ENCODE measurements at regions not wholly inside any gene's neighbourhood (a gene's known extent, or its start where the extent isn't known, plus 50 kb on each side); places are given as distances from the start of the nearest gene placed in this dataset.
"Not testable (repeated sequence)": the region's sequence is repeated elsewhere in the genome, so short reads cannot be mapped to it uniquely, and the experiment has no call there.

GRCh38 chr1:91207691-91208090, 185.9 kb upstream of the ZNF644 start:
- not testable (repeated sequence) for H3K4me1 ChIP-seq (ENCODE audit: control insufficient read depth, insufficient read depth, low read length, unreplicated experiment); H3K79me2 ChIP-seq (ENCODE audit: control insufficient read depth, insufficient read depth, low read length, unreplicated experiment); H3K27ac ChIP-seq (ENCODE audit: low read depth, low read length); H3K27me3 ChIP-seq (ENCODE audit: insufficient read depth, low read length); H3K36me3 ChIP-seq (ENCODE audit: insufficient read depth, low read length); H2AFZ ChIP-seq (ENCODE audit: low read length, unreplicated experiment); H3K4me3 ChIP-seq (ENCODE audit: low read depth, low read length)

DNA sequence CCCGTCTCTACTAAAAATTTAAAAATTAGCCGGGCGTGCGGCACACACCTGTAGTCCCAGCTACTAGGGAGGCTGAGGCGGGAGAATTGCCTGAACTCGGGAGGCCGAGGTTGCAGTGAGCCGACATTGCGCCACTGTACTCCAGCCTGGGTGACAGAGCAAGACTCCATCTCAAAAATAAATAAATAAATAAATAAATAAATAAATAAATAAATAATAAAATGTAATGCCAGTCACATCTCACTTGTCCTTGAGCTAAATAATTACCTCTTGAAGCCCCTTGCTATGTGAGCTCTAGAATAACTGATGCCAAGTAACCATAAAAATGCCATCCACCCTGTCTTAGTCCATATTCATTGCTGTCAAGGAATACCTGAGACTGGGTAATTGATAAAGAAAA, 182.3 kb upstream of the ZNF644 start:
- H2AFZ ChIP-seq (ENCODE audit: low read length, unreplicated experiment); H3K4me3 ChIP-seq (ENCODE audit: low read depth, low read length); H3K4me1 ChIP-seq (ENCODE audit: control insufficient read depth, insufficient read depth, low read length, unreplicated experiment); H3K27ac ChIP-seq (ENCODE audit: low read depth, low read length); H3K79me2 ChIP-seq (ENCODE audit: control insufficient read depth, insufficient read depth, low read length, unreplicated experiment); H3K36me3 ChIP-seq (ENCODE audit: insufficient read depth, low read length): not testable (repeated sequence)
- peaks cover 16% of the 10 kb centered on the region for H3K27me3 ChIP-seq (ENCODE audit: insufficient read depth, low read length)

- no peaks in the 10 kb centered on the region for H3K4me1 ChIP-seq (ENCODE audit: control insufficient read depth, insufficient read depth, low read length, unreplicated experiment)
- H3K79me2 ChIP-seq (ENCODE audit: control insufficient read depth, insufficient read depth, low read length, unreplicated experiment), result no peaks in the 10 kb centered on the region
- peaks cover 31% of the 10 kb centered on the region for H3K27me3 ChIP-seq (ENCODE audit: insufficient read depth, low read length)
These were observed 179.9 kb upstream of the ZNF644 start for GRCh38 chr1:91201694-91202093.

GRCh38 chr1:91201176-91201575, 179.3 kb upstream of the ZNF644 start:
- H3K4me3 ChIP-seq (ENCODE audit: low read depth, low read length), result no peak overlapping the region
- H2AFZ ChIP-seq (ENCODE audit: low read length, unreplicated experiment), result no peak overlapping the region
- no peak overlapping the region for H3K27ac ChIP-seq (ENCODE audit: low read depth, low read length)
- no peaks in the 10 kb centered on the region for H3K36me3 ChIP-seq (ENCODE audit: insufficient read depth, low read length)
- H3K79me2 ChIP-seq (ENCODE audit: control insufficient read depth, insufficient read depth, low read length, unreplicated experiment), result no peaks in the 10 kb centered on the region
- peaks cover 36% of the 10 kb centered on the region for H3K27me3 ChIP-seq (ENCODE audit: insufficient read depth, low read length)
- no peaks in the 10 kb centered on the region for H3K4me1 ChIP-seq (ENCODE audit: control insufficient read depth, insufficient read depth, low read length, unreplicated experiment)

More at GRCh38 chr1:91201694-91202093, 179.9 kb upstream of the ZNF644 start:
- no peak overlapping the region for H3K27ac ChIP-seq (ENCODE audit: low read depth, low read length)
- no peak overlapping the region for H2AFZ ChIP-seq (ENCODE audit: low read length, unreplicated experiment)
- no peaks in the 10 kb centered on the region for H3K36me3 ChIP-seq (ENCODE audit: insufficient read depth, low read length)
- no peak overlapping the region for H3K4me3 ChIP-seq (ENCODE audit: low read depth, low read length)

GRCh38 chr1:91200675-91201074, 178.8 kb upstream of the ZNF644 start:
- no peak overlapping the region for H2AFZ ChIP-seq (ENCODE audit: low read length, unreplicated experiment)
- peaks cover 37% of the 10 kb centered on the region for H3K27me3 ChIP-seq (ENCODE audit: insufficient read depth, low read length)
- no peak overlapping the region for H3K27ac ChIP-seq (ENCODE audit: low read depth, low read length)
- no peaks in the 10 kb centered on the region for H3K79me2 ChIP-seq (ENCODE audit: control insufficient read depth, insufficient read depth, low read length, unreplicated experiment)
- no peaks in the 10 kb centered on the region for H3K4me1 ChIP-seq (ENCODE audit: control insufficient read depth, insufficient read depth, low read length, unreplicated experiment)
- H3K36me3 ChIP-seq (ENCODE audit: insufficient read depth, low read length), result no peaks in the 10 kb centered on the region
- no peak overlapping the region for H3K4me3 ChIP-seq (ENCODE audit: low read depth, low read length)

DNA sequence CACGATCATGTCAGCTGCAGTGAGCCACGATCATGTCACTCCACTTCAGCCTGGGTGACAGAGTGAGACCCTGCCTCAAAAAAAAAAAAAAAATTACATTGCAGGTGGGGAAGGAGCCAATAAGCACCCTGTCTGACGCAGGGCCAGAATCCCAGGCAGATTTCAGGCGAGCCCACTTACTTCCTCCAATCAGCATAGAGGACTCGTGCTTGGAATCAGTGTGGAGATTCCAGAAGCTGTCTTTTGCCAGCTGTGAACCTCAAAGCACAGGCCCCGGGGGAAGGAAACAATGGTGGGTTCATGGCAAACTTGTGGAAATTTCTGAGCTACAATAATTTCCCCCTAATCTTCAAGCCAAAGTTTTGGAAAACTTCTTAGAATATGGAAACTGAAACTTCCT, 178.2 kb upstream of the ZNF644 start:
- peaks cover 36% of the 10 kb centered on the region for H3K27me3 ChIP-seq (ENCODE audit: insufficient read depth, low read length)
- no peak overlapping the region for H3K27ac ChIP-seq (ENCODE audit: low read depth, low read length)
- H3K36me3 ChIP-seq (ENCODE audit: insufficient read depth, low read length), result no peaks in the 10 kb centered on the region
- no peaks in the 10 kb centered on the region for H3K79me2 ChIP-seq (ENCODE audit: control insufficient read depth, insufficient read depth, low read length, unreplicated experiment)
- no peaks in the 10 kb centered on the region for H3K4me1 ChIP-seq (ENCODE audit: control insufficient read depth, insufficient read depth, low read length, unreplicated experiment)
- no peak overlapping the region for H2AFZ ChIP-seq (ENCODE audit: low read length, unreplicated experiment)
- no peak overlapping the region for H3K4me3 ChIP-seq (ENCODE audit: low read depth, low read length)

- peaks cover 34% of the 10 kb centered on the region for H3K27me3 ChIP-seq (ENCODE audit: insufficient read depth, low read length)
- H3K79me2 ChIP-seq (ENCODE audit: control insufficient read depth, insufficient read depth, low read length, unreplicated experiment), result no peaks in the 10 kb centered on the region
- H3K36me3 ChIP-seq (ENCODE audit: insufficient read depth, low read length), result no peaks in the 10 kb centered on the region
- no peak overlapping the region for H2AFZ ChIP-seq (ENCODE audit: low read length, unreplicated experiment)
- no peak overlapping the region for H3K4me3 ChIP-seq (ENCODE audit: low read depth, low read length)
- no peaks in the 10 kb centered on the region for H3K4me1 ChIP-seq (ENCODE audit: control insufficient read depth, insufficient read depth, low read length, unreplicated experiment)
- no peak overlapping the region for H3K27ac ChIP-seq (ENCODE audit: low read depth, low read length)
These were observed 169.2 kb upstream of the ZNF644 start for GRCh38 chr1:91190996-91191395.

DNA sequence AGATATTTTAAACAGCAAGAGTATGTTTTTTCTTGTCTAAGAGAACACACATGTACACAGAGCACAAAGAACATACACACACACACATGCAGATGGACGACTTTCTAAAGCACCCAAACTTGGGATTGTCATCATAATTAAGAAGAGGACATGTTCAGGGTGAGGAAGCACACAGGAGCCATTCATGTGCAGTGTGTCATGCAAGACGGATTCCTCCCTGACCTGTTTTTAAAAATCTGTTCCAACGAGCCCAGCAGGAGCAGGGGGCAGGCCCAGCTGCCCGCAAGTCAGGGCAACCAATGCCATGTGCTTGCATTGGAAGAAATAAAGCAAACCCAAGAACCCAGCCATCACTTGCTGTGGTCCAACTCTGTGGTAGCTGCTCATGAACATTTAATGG, 167.3 kb upstream of the ZNF644 start:
- H3K36me3 ChIP-seq (ENCODE audit: insufficient read depth, low read length), result no peaks in the 10 kb centered on the region
- no peak overlapping the region for H2AFZ ChIP-seq (ENCODE audit: low read length, unreplicated experiment)
- H3K4me1 ChIP-seq (ENCODE audit: control insufficient read depth, insufficient read depth, low read length, unreplicated experiment), result no peaks in the 10 kb centered on the region
- H3K27ac ChIP-seq (ENCODE audit: low read depth, low read length), result no peak overlapping the region
- no peak overlapping the region for H3K4me3 ChIP-seq (ENCODE audit: low read depth, low read length)
- no peaks in the 10 kb centered on the region for H3K79me2 ChIP-seq (ENCODE audit: control insufficient read depth, insufficient read depth, low read length, unreplicated experiment)
- H3K27me3 ChIP-seq (ENCODE audit: insufficient read depth, low read length), result peaks cover 29% of the 10 kb centered on the region

DNA sequence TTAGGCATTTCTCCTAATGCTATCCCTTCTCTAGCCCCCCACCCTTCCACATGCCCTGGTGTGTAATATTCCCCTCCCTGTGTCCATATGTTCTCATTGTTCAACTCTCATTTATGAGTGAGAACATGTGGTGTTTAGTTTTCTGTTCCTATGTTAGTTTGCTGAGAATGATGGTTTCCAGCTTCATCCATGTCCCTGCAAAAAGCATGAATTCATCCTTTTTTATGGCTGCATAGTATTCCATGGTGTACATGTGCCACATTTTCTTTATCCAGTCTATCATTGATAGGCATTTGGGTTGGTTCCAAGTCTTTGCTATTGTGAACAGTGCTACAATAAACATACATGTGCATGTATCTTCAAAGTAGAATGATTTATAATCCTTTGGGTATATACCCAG, 161.0 kb upstream of the ZNF644 start:
- H3K36me3 ChIP-seq (ENCODE audit: insufficient read depth, low read length); H3K4me3 ChIP-seq (ENCODE audit: low read depth, low read length); H3K27me3 ChIP-seq (ENCODE audit: insufficient read depth, low read length); H2AFZ ChIP-seq (ENCODE audit: low read length, unreplicated experiment); H3K4me1 ChIP-seq (ENCODE audit: control insufficient read depth, insufficient read depth, low read length, unreplicated experiment); H3K79me2 ChIP-seq (ENCODE audit: control insufficient read depth, insufficient read depth, low read length, unreplicated experiment); H3K27ac ChIP-seq (ENCODE audit: low read depth, low read length): not testable (repeated sequence)

DNA sequence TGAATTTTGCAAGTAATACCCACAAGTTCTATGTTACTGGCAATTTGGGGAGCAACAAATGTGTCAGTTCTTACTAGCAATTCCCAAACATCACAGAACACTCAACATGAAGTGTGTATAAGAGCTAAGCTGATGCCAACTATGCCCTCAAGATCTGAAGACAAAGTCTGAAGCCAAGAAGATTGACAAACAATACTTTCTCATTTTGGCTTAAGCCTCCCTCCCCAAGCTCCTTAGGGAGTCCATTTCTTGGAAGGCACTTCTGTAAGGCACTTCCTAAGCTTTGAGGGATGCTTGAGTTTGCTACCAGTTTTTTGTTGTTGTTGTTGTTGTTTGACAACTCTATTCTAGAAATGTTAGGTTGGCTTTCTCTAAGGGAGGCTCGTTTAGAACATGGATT, 154.4 kb upstream of the ZNF644 start:
- Histone ChIP-seq H3K36me3 (ENCODE audit: insufficient read depth, low read length) (no peaks in the 10 kb centered on the region), H3K27me3 (ENCODE audit: insufficient read depth, low read length) (peaks cover 63% of the 10 kb centered on the region), H3K4me3 (ENCODE audit: low read depth, low read length) (no peak overlapping the region), H3K79me2 (ENCODE audit: control insufficient read depth, insufficient read depth, low read length, unreplicated experiment) (no peaks in the 10 kb centered on the region), H3K27ac (ENCODE audit: low read depth, low read length) (no peak overlapping the region), H3K4me1 (ENCODE audit: control insufficient read depth, insufficient read depth, low read length, unreplicated experiment) (no peaks in the 10 kb centered on the region), H2AFZ (ENCODE audit: low read length, unreplicated experiment) (no peak overlapping the region)

GRCh38 chr1:91174734-91175133, 152.9 kb upstream of the ZNF644 start:
- no peak overlapping the region for H3K4me3 ChIP-seq (ENCODE audit: low read depth, low read length)
- H2AFZ ChIP-seq (ENCODE audit: low read length, unreplicated experiment), result no peak overlapping the region
- H3K79me2 ChIP-seq (ENCODE audit: control insufficient read depth, insufficient read depth, low read length, unreplicated experiment), result no peaks in the 10 kb centered on the region
- H3K4me1 ChIP-seq (ENCODE audit: control insufficient read depth, insufficient read depth, low read length, unreplicated experiment), result no peaks in the 10 kb centered on the region
- peaks cover 70% of the 10 kb centered on the region for H3K27me3 ChIP-seq (ENCODE audit: insufficient read depth, low read length)
- H3K27ac ChIP-seq (ENCODE audit: low read depth, low read length), result no peak overlapping the region
- no peaks in the 10 kb centered on the region for H3K36me3 ChIP-seq (ENCODE audit: insufficient read depth, low read length)

Data from ACC112 (cell line).